ENCODE measurements at regions not wholly inside any gene's neighbourhood (a gene's known extent, or its start where the extent isn't known, plus 50 kb on each side); places are given as distances from the start of the nearest gene placed in this dataset.

DNA sequence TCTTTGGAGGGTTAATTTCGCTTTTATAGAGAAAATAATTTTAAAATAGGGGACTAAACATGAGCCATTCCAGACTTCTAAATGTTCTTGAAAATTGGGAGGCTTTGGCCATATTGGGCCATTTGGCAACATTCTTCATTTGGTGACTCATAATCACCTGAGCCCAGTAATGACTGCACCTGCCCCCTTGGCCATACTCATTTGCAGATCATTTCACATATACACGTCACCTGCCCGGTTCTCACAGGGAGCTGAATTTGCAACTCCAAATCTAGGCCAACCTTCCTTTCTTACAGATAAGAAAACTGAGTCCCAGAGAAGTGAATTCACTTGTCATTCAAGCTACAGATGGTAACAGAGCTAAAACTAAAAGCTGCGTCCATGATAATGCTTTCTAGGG lies 289.7 kb downstream of the EPHA4 start:
- H3K9me3 ChIP-seq (ENCODE audit: control insufficient read depth in 1 of 2, insufficient read depth in 1 of 2, low read length in 2 of 2): no peaks in the 10 kb centered on the region
- intact Hi-C loops (cut with DNase I, micrococcal nuclease): no loop called here
- no peak overlapping the region for H3K4me3 ChIP-seq (ENCODE audit: low read length)
- no peaks in the 10 kb centered on the region for H3K4me1 ChIP-seq (ENCODE audit: insufficient read depth, low read length)
- CTCF ChIA-PET: interaction anchor here (1.2 kb wide), 1 partner anchor 10 kb away, joined by 3 read pairs; no protein-coding TSS in a partner anchor
- no peak overlapping the region for H3K4me3 Mint-ChIP-seq
- H3K9me3 Mint-ChIP-seq: no peaks in the 10 kb centered on the region
- no peak overlapping the region for H3K27ac Mint-ChIP-seq
- ATAC-seq (ENCODE audit: poor library complexity) (no peak), DNase-seq (no peak)
- no peaks in the 10 kb centered on the region for H3K4me1 Mint-ChIP-seq (ENCODE audit: low read depth)
- POLR2A ChIA-PET: no interaction called here
- H3K27me3 ChIP-seq (ENCODE audit: control insufficient read depth in 1 of 2, insufficient read depth in 2 of 2, low read length in 2 of 2): peaks cover 0 to 6% of the 10 kb centered on the region in 2 experiments
- H3K36me3 ChIP-seq (ENCODE audit: insufficient read depth, low read length): no peaks in the 10 kb centered on the region
- H3K27ac ChIP-seq (ENCODE audit: low read depth in 1 of 2, low read length in 2 of 2): no peak overlapping the region
- no peaks in the 10 kb centered on the region for H3K36me3 Mint-ChIP-seq (ENCODE audit: low read depth)
- TF ChIP-seq, protein P1, sequence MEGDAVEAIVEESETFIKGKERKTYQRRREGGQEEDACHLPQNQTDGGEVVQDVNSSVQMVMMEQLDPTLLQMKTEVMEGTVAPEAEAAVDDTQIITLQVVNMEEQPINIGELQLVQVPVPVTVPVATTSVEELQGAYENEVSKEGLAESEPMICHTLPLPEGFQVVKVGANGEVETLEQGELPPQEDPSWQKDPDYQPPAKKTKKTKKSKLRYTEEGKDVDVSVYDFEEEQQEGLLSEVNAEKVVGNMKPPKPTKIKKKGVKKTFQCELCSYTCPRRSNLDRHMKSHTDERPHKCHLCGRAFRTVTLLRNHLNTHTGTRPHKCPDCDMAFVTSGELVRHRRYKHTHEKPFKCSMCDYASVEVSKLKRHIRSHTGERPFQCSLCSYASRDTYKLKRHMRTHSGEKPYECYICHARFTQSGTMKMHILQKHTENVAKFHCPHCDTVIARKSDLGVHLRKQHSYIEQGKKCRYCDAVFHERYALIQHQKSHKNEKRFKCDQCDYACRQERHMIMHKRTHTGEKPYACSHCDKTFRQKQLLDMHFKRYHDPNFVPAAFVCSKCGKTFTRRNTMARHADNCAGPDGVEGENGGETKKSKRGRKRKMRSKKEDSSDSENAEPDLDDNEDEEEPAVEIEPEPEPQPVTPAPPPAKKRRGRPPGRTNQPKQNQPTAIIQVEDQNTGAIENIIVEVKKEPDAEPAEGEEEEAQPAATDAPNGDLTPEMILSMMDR (IDR thresholded peaks at IDR 0.05): no peak
- peaks cover 3% of the 10 kb centered on the region for H3K27me3 Mint-ChIP-seq

DNA sequence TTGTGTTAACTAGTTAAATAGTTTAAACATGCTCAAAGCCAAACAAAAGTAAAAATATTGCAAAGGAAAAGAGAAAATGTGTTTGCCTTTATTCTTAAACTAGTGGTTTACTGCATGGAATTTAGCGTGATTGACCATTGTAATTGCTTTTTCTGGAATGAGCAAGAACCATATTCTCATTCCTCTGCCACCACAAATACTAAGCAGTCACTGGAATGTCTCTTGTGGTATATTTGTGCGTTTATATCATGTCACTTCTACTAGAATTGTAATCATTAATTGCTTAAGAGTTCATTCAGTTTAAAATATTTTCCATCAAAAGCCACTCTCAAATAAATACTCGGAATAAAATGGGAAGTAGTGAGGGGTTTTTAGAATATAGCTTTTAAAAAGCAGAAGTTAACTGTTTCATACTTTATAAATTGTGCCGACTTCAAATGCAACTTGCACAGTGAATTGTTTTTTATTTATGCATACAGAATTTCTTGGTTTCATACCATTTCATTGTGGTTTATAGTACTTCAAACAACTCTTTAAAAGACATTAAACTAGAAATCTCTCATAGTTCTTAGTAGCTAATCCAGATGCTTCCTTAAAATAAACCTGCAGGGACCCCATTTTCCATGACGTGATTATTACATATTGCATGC lies 288.1 kb downstream of the EPHA4 start:
- Mint-ChIP-seq H3K36me3 (ENCODE audit: low read depth) (no peaks in the 10 kb centered on the region), H3K27ac (no peak overlapping the region), H3K9me3 (no peaks in the 10 kb centered on the region), H3K4me1 (ENCODE audit: low read depth) (no peaks in the 10 kb centered on the region), H3K4me3 (no peak overlapping the region), H3K27me3 (peaks cover 3% of the 10 kb centered on the region)
- no peaks in the 10 kb centered on the region for H3K4me1 ChIP-seq (ENCODE audit: insufficient read depth, low read length)
- no peaks in the 10 kb centered on the region for H3K36me3 ChIP-seq (ENCODE audit: insufficient read depth, low read length)
- ATAC-seq (ENCODE audit: poor library complexity) (no peak), DNase-seq (no peak)
- TF ChIP-seq, protein P1 (IDR thresholded peaks at IDR 0.05): no peak
- H3K27ac ChIP-seq (ENCODE audit: low read depth in 1 of 2, low read length in 2 of 2): no peak overlapping the region
- H3K9me3 ChIP-seq (ENCODE audit: control insufficient read depth in 1 of 2, insufficient read depth in 1 of 2, low read length in 2 of 2): no peaks in the 10 kb centered on the region
- ChIA-PET POLR2A (no interaction called here), CTCF (no interaction called here)
- peaks cover 0 to 6% of the 10 kb centered on the region in 2 experiments for H3K27me3 ChIP-seq (ENCODE audit: control insufficient read depth in 1 of 2, insufficient read depth in 2 of 2, low read length in 2 of 2)
- H3K4me3 ChIP-seq (ENCODE audit: low read length): no peak overlapping the region
- intact Hi-C loops (cut with DNase I, micrococcal nuclease): no loop called here

DNA sequence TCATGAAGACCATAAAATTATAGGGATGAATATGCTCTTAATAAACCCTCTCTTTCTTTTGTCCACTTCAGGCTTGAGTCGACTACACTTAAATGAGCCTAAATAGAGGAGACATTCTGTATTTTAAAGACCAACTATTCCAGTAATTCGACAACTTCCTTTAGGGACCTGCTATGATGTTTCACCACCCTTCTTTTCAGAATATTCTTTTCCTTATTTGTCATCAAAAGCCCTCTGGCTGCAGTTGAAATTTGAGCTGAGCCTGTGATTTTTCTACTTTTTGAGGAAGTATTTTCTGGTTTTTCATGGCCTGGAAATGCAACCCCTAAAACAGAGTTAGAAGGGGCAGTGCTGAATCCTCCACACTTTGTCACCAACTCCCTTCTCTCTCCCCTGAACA lies 287.0 kb downstream of the EPHA4 start:
- intact Hi-C loops (cut with DNase I, micrococcal nuclease): no loop called here
- TF ChIP-seq, protein P1 (IDR thresholded peaks at IDR 0.05): no peak
- H3K4me1 Mint-ChIP-seq (ENCODE audit: low read depth): no peaks in the 10 kb centered on the region
- Histone ChIP-seq H3K36me3 (ENCODE audit: insufficient read depth, low read length) (no peaks in the 10 kb centered on the region), H3K9me3 (ENCODE audit: control insufficient read depth in 1 of 2, insufficient read depth in 1 of 2, low read length in 2 of 2) (no peaks in the 10 kb centered on the region), H3K4me1 (ENCODE audit: insufficient read depth, low read length) (no peaks in the 10 kb centered on the region), H3K27me3 (ENCODE audit: control insufficient read depth in 1 of 2, insufficient read depth in 2 of 2, low read length in 2 of 2) (peaks cover 0 to 6% of the 10 kb centered on the region in 2 experiments), H3K27ac (ENCODE audit: low read depth in 1 of 2, low read length in 2 of 2) (no peak overlapping the region), H3K4me3 (ENCODE audit: low read length) (no peak overlapping the region)
- H3K36me3 Mint-ChIP-seq (ENCODE audit: low read depth): no peaks in the 10 kb centered on the region
- no peak for DNase-seq
- no peaks in the 10 kb centered on the region for H3K9me3 Mint-ChIP-seq
- peaks cover 3% of the 10 kb centered on the region for H3K27me3 Mint-ChIP-seq
- ChIA-PET CTCF (no interaction called here), POLR2A (no interaction called here)
- no peak overlapping the region for H3K4me3 Mint-ChIP-seq
- no peak overlapping the region for H3K27ac Mint-ChIP-seq
- ATAC-seq (ENCODE audit: poor library complexity): no peak
